BE2C (cell line): ENCODE measurements at regions not wholly inside any gene's neighbourhood (a gene's known extent, or its start where the extent isn't known, plus 50 kb on each side); places are given as distances from the start of the nearest gene placed in this dataset.
"Not testable (repeated sequence)": the region's sequence is repeated elsewhere in the genome, so short reads cannot be mapped to it uniquely, and the experiment has no call there.

Source experiments
- DNase-seq: peaks from one replicate; pipeline ENCODE4 v3.0.0-alpha.2; 2020
- H3K27me3 ChIP-seq: fragments of 250-450 bp; sonication (Bioruptor Pico); 2 replicates; pipeline ENCODE4 v1.5.1; 2020; ENCODE audit warnings: mild to moderate bottlenecking
- H3K36me3 ChIP-seq: fragments of 250-450 bp; sonication (Bioruptor Pico); 2 replicates; pipeline ENCODE4 v1.5.1; 2020; ENCODE audit warnings: mild to moderate bottlenecking
- H3K4me1 ChIP-seq: fragments of 250-450 bp; sonication (Bioruptor Pico); 2 replicates; pipeline ENCODE4 v1.5.1; 2020
- H3K4me3 ChIP-seq: 2 replicates; pipeline ENCODE4 v1.5.1; 2011; ENCODE audit warnings: low read depth, low read length
- H3K9me3 ChIP-seq: fragments of 250-450 bp; sonication (Bioruptor Pico); 2 replicates; pipeline ENCODE4 v1.5.1; 2020
- TF ChIP-seq, protein P1 (sequence below): IDR thresholded peaks from 2 replicates; pipeline ENCODE4 v1.5.1; 2012; ENCODE audit warnings: mild to moderate bottlenecking, low read depth, low read length

DNA sequence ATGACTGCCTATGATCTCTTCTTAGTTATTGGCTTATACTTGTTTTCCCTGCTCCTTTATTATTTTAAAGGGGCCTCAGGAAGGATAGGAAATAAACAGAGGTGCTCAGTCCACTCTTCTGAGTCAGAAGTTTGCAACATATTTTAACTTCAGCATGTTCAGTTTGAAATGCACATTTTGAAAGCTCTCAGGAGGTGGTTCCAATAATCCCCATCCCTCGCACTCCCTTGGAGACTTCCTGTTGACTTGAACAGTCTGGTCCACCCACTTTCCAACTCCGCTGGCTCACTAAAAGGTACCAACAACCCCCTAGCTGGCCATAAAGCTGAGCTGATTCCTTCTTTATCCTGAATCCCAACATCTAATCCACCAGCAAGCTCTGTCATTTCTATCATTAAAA is 78.3 kb upstream of the DUSP21 start:
- Histone ChIP-seq H3K4me1 (no peaks in the 10 kb centered on the region), H3K4me3 (no peak overlapping the region), H3K27me3 (no peaks in the 10 kb centered on the region), H3K9me3 (no peaks in the 10 kb centered on the region), H3K36me3 (no peaks in the 10 kb centered on the region)
- TF ChIP-seq, protein P1, sequence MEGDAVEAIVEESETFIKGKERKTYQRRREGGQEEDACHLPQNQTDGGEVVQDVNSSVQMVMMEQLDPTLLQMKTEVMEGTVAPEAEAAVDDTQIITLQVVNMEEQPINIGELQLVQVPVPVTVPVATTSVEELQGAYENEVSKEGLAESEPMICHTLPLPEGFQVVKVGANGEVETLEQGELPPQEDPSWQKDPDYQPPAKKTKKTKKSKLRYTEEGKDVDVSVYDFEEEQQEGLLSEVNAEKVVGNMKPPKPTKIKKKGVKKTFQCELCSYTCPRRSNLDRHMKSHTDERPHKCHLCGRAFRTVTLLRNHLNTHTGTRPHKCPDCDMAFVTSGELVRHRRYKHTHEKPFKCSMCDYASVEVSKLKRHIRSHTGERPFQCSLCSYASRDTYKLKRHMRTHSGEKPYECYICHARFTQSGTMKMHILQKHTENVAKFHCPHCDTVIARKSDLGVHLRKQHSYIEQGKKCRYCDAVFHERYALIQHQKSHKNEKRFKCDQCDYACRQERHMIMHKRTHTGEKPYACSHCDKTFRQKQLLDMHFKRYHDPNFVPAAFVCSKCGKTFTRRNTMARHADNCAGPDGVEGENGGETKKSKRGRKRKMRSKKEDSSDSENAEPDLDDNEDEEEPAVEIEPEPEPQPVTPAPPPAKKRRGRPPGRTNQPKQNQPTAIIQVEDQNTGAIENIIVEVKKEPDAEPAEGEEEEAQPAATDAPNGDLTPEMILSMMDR = no peak
- no peak for DNase-seq

DNA sequence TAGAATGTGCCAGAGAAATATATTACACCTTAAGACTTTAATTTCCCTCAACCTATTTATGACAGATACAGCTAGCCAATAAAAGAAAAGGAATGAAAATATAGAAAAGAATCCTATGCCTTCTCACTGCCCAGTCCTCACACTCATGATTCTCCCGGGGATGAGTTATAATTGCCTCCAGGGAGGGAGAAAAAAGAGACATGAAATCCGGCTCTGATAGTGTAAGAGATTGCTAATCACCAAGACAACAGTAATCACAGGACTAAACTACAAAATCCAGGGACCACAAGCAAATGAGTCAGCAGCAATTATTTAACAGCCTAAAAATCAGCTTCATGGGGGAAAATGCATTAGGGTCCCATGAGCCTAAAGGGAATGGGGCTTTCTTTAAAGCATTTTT is 95.9 kb upstream of the DUSP21 start:
- H3K36me3 ChIP-seq = no peaks in the 10 kb centered on the region
- H3K4me3 ChIP-seq = no peak overlapping the region
- no peaks in the 10 kb centered on the region for H3K4me1 ChIP-seq
- TF ChIP-seq, protein P1 = no peak
- H3K27me3 ChIP-seq = no peaks in the 10 kb centered on the region
- no peak for DNase-seq
- H3K9me3 ChIP-seq = no peaks in the 10 kb centered on the region

DNA sequence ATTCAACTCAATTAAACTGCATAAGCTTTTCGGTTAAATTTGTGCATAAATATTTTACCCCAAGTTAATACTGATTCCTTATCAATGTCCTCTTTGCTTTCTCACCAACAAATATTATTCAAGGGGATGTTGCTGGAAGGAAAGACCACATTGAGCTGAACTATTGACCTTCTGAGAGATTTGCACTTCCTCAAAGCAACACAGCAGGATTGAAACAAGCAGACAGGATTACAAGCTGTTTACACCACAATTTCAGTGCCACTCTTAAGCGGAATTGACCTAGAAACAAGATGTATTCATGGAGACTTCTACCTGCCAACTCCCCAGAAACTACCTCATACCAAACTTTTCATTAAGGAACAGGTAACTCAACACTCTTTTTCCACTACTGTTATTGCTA is 96.5 kb upstream of the DUSP21 start:
- H3K9me3 ChIP-seq = no peaks in the 10 kb centered on the region

DNA sequence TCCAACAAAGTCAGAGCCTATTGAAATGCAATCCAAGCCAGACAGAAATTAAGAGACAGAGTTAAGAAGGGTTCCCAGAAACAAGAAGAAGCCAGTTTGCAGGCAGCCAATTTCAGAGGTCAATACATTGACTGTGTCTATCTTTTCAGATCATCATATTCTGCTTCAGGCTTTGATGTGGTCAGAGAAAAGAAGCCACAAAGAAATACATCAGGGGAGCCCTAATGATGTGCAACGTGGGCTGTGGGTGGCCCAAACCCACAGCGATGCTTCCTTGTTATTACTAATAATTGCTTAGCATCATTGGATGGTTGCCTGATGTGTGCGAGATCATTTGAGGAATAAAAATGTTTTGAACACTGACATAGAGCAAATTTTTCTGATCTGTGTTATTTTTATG is 99.0 kb upstream of the DUSP21 start:
- no peaks in the 10 kb centered on the region for H3K4me1 ChIP-seq
- no peaks in the 10 kb centered on the region for H3K36me3 ChIP-seq
- no peak overlapping the region for H3K4me3 ChIP-seq
- TF ChIP-seq, protein P1 = no peak
- H3K9me3 ChIP-seq = no peaks in the 10 kb centered on the region
- DNase-seq = no peak
- H3K27me3 ChIP-seq = no peaks in the 10 kb centered on the region

More for the DNA sequence above, 96.5 kb upstream of the DUSP21 start:
- Histone ChIP-seq H3K27me3 (no peaks in the 10 kb centered on the region), H3K4me3 (no peak overlapping the region), H3K36me3 (no peaks in the 10 kb centered on the region), H3K4me1 (no peaks in the 10 kb centered on the region)
- no peak for DNase-seq
- TF ChIP-seq, protein P1 = no peak

DNA sequence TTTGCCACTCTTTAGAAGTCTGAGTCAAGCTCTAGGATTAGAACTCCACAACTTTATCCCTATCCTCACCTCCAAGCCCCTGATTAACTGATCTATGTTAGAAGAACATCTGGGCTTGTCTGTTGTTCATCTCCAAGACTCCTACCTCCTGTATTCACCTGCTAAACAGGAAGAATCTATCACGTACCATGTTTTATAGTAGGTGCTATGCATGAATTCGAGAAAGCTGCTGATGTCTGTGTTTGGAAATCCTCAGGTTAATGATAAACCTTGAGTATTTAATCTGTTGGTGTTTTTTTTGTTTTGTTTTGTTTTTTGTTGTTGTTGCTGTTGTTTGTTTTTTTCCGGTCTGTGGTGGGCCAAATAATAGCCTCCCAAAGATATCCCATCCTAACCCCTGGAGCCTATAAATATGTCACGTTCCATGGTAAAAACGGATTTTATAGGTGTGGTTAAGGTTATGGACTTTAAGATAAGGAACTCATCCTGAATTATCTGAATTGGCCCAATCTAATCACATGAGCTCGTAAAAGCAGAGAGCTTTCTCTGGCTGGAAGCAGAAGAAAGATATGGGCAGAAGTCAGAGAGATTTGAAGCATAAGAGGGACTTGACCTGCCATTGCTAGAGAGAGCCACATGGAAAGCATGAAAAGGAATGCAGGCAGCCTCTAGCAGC is 101.2 kb upstream of the DUSP21 start:
- no peak for DNase-seq

DNA sequence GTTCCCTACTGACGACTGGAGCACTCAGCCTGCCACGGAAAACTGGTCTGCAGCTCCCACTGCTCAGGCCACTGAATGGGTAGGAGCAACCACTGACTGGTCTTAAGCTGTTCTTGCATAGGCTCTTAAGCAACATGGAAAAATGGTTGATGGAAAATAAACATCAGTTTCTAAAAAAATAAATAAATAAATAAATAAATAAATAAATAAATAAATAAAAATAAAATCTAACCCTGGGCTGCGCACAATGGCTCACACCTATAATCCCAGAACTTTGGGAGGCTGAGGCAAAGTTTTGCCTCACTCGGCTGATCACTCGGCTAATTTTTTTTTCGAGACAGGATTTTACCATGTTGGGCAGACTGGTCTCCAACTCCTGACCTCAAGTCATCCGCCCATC is 102.0 kb upstream of the DUSP21 start:
- not testable (repeated sequence) for H3K4me1 ChIP-seq, H3K4me3 ChIP-seq, DNase-seq, H3K27me3 ChIP-seq, H3K9me3 ChIP-seq, H3K36me3 ChIP-seq

More for the DNA sequence above, 101.2 kb upstream of the DUSP21 start:
- no peaks in the 10 kb centered on the region for H3K4me1 ChIP-seq
- TF ChIP-seq, protein P1 = no peak
- H3K36me3 ChIP-seq = no peaks in the 10 kb centered on the region
- H3K27me3 ChIP-seq = no peaks in the 10 kb centered on the region
- H3K9me3 ChIP-seq = no peaks in the 10 kb centered on the region
- H3K4me3 ChIP-seq = no peak overlapping the region

DNA sequence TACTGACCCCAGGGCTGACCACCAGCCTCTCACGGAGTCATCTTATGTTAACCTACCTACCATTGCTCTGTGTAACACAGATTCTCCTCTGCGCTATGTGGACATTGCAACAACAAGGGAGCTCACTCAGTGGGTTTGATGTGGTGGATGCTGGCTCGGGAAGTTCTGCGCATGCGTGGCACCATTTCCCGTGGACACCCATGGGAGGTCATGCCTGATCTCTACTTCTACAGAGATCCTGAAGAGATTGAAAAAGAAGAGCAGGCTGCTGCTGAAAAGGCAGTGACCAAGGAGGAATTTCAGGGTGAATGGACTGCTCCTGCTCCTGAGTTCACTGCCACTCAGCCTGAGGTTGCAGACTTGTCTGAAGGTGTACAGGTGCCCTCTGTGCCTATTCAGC is 102.4 kb upstream of the DUSP21 start:
- H3K4me3 ChIP-seq, H3K9me3 ChIP-seq, H3K27me3 ChIP-seq, H3K36me3 ChIP-seq, H3K4me1 ChIP-seq, DNase-seq: not testable (repeated sequence)
